ENCODE measurements at regions not wholly inside any gene's neighbourhood (a gene's known extent, or its start where the extent isn't known, plus 50 kb on each side); places are given as distances from the start of the nearest gene placed in this dataset.
"Not testable (repeated sequence)": the region's sequence is repeated elsewhere in the genome, so short reads cannot be mapped to it uniquely, and the experiment has no call there.

DNA sequence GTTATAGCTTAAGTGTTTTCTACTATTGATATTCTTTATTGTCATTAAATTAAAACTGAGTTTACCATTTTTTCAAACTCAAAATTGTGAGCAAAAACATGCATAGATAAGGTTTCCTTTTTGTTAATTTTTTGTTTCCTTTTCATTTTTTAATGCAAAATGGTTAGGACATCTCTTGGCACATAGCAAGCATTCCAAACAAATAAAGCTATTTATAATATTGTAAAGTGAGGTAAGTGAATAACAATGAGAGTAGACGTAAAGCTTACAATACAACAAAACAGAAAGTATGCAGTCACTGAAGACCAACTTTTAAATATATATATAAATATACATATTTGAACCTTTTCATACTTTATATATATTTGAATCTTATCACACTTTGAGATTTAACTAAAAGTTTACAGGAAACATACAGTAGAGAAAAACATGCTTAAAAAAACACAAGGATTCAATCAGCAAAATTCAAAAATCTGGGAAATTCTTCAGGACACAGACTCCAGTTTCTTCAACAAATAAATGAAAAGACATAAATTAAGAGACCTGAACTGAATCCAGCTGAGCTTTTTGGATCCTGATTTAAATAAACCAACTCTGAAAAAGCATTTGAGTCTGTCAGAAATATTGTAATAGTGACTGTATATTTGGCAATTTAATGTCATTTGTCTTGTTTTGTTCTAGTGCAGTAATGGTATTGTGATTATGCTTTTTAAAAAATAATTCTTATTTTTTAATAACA, 67.5 kb upstream of the SAMSN1 start:
- Histone ChIP-seq H3K9me3 (no peaks in the 10 kb centered on the region), H3K27me3 (replicated peaks; ENCODE audit: insufficient read depth) (no peaks in the 10 kb centered on the region), H3K4me1 (ENCODE audit: control insufficient read depth in 1 of 2, low read depth in 2 of 2) (no peaks in the 10 kb centered on the region), H3K4me3 (no peak overlapping the region), H3K27ac (no peak overlapping the region), H3K36me3 (no peaks in the 10 kb centered on the region)
- no peak for DNase-seq (ENCODE audit: low spot score)
- ATAC-seq (ENCODE audit: insufficient number of reproducible peaks, low FRiP score, low read depth): no peak
- no peak for TF ChIP-seq CTCF (IDR thresholded peaks at IDR 0.05)

DNA sequence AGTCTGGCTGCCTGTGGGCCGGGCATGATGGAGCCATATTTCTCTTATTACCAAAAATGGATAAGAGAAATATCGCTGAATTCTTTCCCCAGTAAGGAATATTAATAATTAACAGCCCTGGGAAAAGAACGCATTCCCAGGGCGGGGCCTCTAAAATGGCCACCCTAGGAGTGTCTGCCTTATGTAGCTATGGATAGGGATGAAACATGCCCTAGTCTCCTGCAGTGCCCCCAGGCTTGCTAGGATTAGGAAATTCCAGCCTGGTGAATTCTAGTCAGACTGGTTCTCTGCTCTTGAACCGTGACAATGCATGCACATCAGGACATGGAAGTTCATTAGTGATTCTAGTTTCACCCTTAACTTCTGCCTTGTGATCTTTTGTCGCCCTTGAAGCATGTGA, 64.0 kb upstream of the SAMSN1 start:
- ATAC-seq (ENCODE audit: insufficient number of reproducible peaks, low FRiP score, low read depth); H3K27me3 ChIP-seq (replicated peaks; ENCODE audit: insufficient read depth); H3K9me3 ChIP-seq; H3K4me1 ChIP-seq (ENCODE audit: control insufficient read depth in 1 of 2, low read depth in 2 of 2); H3K27ac ChIP-seq; H3K4me3 ChIP-seq; DNase-seq (ENCODE audit: low spot score); H3K36me3 ChIP-seq: not testable (repeated sequence)

- Histone ChIP-seq H3K4me1 (ENCODE audit: control insufficient read depth in 1 of 2, low read depth in 2 of 2) (no peaks in the 10 kb centered on the region), H3K27me3 (replicated peaks; ENCODE audit: insufficient read depth) (no peaks in the 10 kb centered on the region), H3K36me3 (no peaks in the 10 kb centered on the region), H3K9me3 (no peaks in the 10 kb centered on the region), H3K27ac (no peak overlapping the region), H3K4me3 (no peak overlapping the region)
- ATAC-seq (ENCODE audit: insufficient number of reproducible peaks, low FRiP score, low read depth) (no peak), DNase-seq (ENCODE audit: low spot score) (no peak)
- no peak for TF ChIP-seq CTCF (IDR thresholded peaks at IDR 0.05)
Measured at GRCh38 chr21:14609274-14609673, 63.2 kb upstream of the SAMSN1 start.

- DNase-seq (ENCODE audit: low spot score) (no peak), ATAC-seq (ENCODE audit: insufficient number of reproducible peaks, low FRiP score, low read depth) (no peak)
- Histone ChIP-seq H3K27ac (no peak overlapping the region), H3K4me3 (no peak overlapping the region), H3K36me3 (no peaks in the 10 kb centered on the region), H3K9me3 (no peaks in the 10 kb centered on the region), H3K27me3 (replicated peaks; ENCODE audit: insufficient read depth) (no peaks in the 10 kb centered on the region), H3K4me1 (ENCODE audit: control insufficient read depth in 1 of 2, low read depth in 2 of 2) (no peaks in the 10 kb centered on the region)
- no peak for TF ChIP-seq CTCF (IDR thresholded peaks at IDR 0.05)
Measured at GRCh38 chr21:14607262-14607661, 61.1 kb upstream of the SAMSN1 start.

GRCh38 chr21:14603202-14603601, 57.1 kb upstream of the SAMSN1 start:
- no peak overlapping the region for H3K4me3 ChIP-seq
- no peak for TF ChIP-seq CTCF (IDR thresholded peaks at IDR 0.05)
- no peak for DNase-seq (ENCODE audit: low spot score)
- no peaks in the 10 kb centered on the region for H3K9me3 ChIP-seq
- no peak overlapping the region for H3K27ac ChIP-seq
- H3K27me3 ChIP-seq (replicated peaks; ENCODE audit: insufficient read depth): no peaks in the 10 kb centered on the region
- H3K4me1 ChIP-seq (ENCODE audit: control insufficient read depth in 1 of 2, low read depth in 2 of 2): no peaks in the 10 kb centered on the region
- H3K36me3 ChIP-seq: no peaks in the 10 kb centered on the region
- ATAC-seq (ENCODE audit: insufficient number of reproducible peaks, low FRiP score, low read depth): no peak
